BLaER1 (cell line): ENCODE measurements at regions not wholly inside any gene's neighbourhood (a gene's known extent, or its start where the extent isn't known, plus 50 kb on each side); places are given as distances from the start of the nearest gene placed in this dataset.
A peak's percentile ranks its signal among the peaks of the same experiment; 100 is the strongest.

Source experiments
- H3K27ac ChIP-seq: shearing (Covaris generic); formaldehyde crosslinking; 2 replicates; pipeline ENCODE4 v1.8.1; 2022
- H3K27me3 ChIP-seq: shearing (Covaris generic); formaldehyde crosslinking; 2 replicates; pipeline ENCODE4 v1.8.1; 2022
- H3K36me3 ChIP-seq: shearing (Covaris generic); formaldehyde crosslinking; 2 replicates; pipeline ENCODE4 v1.8.1; 2022
- H3K4me1 ChIP-seq: shearing (Covaris generic); formaldehyde crosslinking; 2 replicates; pipeline ENCODE4 v1.8.1; 2022
- H3K4me2 ChIP-seq: shearing (Covaris generic); formaldehyde crosslinking; 2 replicates; pipeline ENCODE4 v1.8.1; 2022
- H3K4me3 ChIP-seq: shearing (Covaris generic); formaldehyde crosslinking; 2 replicates; pipeline ENCODE4 v1.8.1; 2022
- H3K9ac ChIP-seq: shearing (Covaris generic); formaldehyde crosslinking; 2 replicates; pipeline ENCODE4 v1.8.1; 2022
- H3K9me3 ChIP-seq: shearing (Covaris generic); formaldehyde crosslinking; 2 replicates; pipeline ENCODE4 v1.8.1; 2022
- H4K20me1 ChIP-seq: shearing (Covaris generic); formaldehyde crosslinking; 2 replicates; pipeline ENCODE4 v1.8.1; 2022
- Cebpa-rat ChIP-seq: shearing (Covaris generic); IDR thresholded peaks from 2 replicates; pipeline ENCODE4 v1.8.1; 2022

DNA sequence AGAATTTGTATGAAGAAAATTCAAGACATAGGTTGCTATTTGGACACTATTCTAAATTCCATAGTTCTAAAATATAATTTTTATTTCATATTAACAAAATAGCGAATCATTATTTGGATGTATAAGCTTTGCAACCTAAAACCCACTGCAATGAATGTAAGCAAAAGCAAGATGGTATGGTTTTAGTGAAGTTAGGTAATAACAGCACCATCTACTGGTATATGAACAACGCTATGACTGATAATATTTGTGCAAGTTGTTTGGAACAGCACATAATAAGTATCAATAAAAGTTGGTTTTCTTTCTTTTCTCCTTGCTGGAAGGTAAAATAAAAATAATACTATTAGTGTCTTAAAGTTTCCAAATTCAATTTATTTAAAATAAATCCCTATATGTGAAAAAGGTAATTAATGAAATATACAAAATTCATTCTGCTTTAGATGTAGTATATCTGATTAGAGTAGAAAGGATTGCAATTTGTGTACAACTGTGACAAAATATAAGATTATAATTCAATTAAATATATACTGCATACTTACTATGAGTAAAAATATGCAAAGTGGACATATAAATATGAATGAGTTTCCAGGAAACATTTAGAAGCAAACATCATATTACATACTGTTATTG, 79.0 kb upstream of the LSM8 start:
- H3K36me3 ChIP-seq: no peaks in the 10 kb centered on the region
- H3K4me3 ChIP-seq: no peak overlapping the region
- no peak overlapping the region for H3K27ac ChIP-seq
- no peak for TF ChIP-seq Cebpa-rat
- H3K9ac ChIP-seq: no peak overlapping the region
- H3K27me3 ChIP-seq: no peaks in the 10 kb centered on the region
- no peaks in the 10 kb centered on the region for H3K4me1 ChIP-seq
- no peaks in the 10 kb centered on the region for H3K9me3 ChIP-seq
- H3K4me2 ChIP-seq: no peak overlapping the region
- no peaks in the 10 kb centered on the region for H4K20me1 ChIP-seq

DNA sequence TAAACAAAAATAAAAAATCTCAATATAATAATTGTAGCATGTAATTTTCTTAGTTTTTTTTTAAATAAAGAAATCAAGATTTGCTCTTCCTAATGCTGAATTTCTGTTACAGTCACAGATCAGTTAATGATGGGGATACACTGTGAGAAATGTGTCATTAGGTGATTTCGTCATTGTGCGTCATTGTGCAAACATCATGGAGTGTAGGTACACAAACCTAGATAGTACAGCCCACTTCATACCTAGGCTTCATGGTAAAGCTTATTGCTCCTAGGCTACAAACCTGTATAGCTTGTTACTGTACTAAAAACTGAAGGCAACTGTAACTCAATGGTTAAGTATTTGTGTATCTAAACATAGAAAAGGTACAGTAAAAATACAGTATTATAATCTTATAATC, 74.4 kb upstream of the LSM8 start:
- H3K9ac ChIP-seq: no peak overlapping the region
- no peak overlapping the region for H3K4me2 ChIP-seq
- no peaks in the 10 kb centered on the region for H3K4me1 ChIP-seq
- H4K20me1 ChIP-seq: no peaks in the 10 kb centered on the region
- H3K36me3 ChIP-seq: no peaks in the 10 kb centered on the region
- no peak overlapping the region for H3K27ac ChIP-seq
- no peak for TF ChIP-seq Cebpa-rat
- H3K4me3 ChIP-seq: no peak overlapping the region
- peaks cover 14% of the 10 kb centered on the region for H3K9me3 ChIP-seq
- H3K27me3 ChIP-seq: no peaks in the 10 kb centered on the region

DNA sequence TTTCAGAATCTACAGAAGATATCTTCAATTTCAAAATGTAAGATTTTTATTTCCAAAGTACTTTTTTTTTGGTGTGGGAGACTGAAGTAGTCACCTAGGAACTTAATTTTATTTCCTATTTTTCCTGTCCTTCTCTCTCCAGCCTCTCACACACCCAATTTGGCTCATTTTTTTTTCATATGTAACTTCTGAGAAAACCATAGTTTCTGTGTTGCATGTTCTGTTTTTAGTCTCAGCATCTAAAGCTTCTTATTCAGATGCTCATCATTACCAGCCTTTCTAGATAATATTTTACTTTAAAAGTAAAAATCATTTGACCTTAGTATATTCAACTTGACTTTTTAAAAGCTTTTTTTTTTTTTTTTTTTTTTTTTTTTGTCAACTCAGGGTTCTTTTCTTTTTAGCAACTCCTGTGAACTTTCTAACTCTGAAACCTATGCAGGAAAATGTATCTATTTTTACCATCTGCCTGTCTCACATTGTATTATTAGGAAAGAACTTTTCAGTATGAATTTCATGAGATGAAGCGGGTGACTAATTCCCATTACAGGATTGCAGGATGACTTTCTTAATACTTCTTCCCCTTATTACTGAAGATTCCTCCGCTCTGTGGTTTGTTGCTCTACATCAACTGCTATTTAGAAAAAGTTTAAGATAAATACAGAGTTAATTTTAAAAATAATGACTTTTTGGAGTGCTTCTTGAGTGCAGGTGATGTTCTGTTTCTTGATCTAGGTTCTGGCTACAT, 73.6 kb upstream of the LSM8 start:
- Histone ChIP-seq H4K20me1 (no peaks in the 10 kb centered on the region), H3K4me2 (no peak overlapping the region), H3K27ac (no peak overlapping the region), H3K27me3 (no peaks in the 10 kb centered on the region), H3K9ac (no peak overlapping the region), H3K4me3 (no peak overlapping the region), H3K4me1 (no peaks in the 10 kb centered on the region), H3K9me3 (peaks cover 21% of the 10 kb centered on the region), H3K36me3 (no peaks in the 10 kb centered on the region)
- no peak for TF ChIP-seq Cebpa-rat

DNA sequence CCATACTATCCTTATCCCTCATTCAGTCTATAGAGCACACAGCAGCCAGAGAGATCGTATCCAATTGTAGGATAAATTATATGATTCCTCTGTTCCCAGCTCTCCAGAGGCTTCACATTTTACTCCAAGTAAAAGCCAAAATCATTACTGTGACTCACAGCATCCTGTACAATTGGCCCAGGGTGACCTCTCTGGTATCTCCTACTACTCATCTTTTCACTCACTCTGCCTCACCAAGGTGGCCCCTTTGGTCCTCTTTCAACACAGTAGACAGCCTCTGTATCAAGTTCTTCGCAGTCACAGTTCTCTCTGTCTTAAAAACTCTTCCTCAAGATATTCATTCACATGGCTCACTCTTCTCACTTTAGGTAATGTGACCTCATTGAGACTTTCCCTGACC, 72.6 kb upstream of the LSM8 start:
- no peak overlapping the region for H3K4me2 ChIP-seq
- H3K4me1 ChIP-seq: no peaks in the 10 kb centered on the region
- no peak overlapping the region for H3K27ac ChIP-seq
- no peak for TF ChIP-seq Cebpa-rat
- no peaks in the 10 kb centered on the region for H4K20me1 ChIP-seq
- peaks cover 30% of the 10 kb centered on the region for H3K9me3 ChIP-seq
- no peak overlapping the region for H3K4me3 ChIP-seq
- H3K36me3 ChIP-seq: no peaks in the 10 kb centered on the region
- no peak overlapping the region for H3K9ac ChIP-seq
- H3K27me3 ChIP-seq: no peaks in the 10 kb centered on the region

DNA sequence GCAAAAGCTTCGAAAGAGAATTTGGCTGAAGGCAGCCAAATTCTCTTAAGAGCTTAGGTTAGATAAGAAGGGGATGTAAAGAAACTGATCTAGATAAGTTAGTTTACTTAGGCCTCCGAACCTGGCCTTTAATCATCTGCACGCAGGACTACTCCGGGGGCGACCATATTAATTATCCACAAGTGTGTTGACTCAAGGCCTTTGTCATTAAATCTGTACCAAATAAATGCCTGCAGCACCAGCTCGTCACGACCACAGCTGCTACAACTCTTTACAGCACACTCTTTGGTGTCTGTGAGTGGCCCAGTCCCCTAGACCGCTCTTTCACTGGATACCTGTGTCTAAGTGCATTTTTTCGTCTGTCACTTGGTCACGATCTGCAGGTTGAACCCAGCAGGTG, 69.8 kb upstream of the LSM8 start:
- peaks cover 48% of the 10 kb centered on the region for H3K9me3 ChIP-seq
- no peaks in the 10 kb centered on the region for H4K20me1 ChIP-seq
- H3K27me3 ChIP-seq: no peaks in the 10 kb centered on the region
- no peaks in the 10 kb centered on the region for H3K4me1 ChIP-seq
- TF ChIP-seq Cebpa-rat: no peak
- no peak overlapping the region for H3K9ac ChIP-seq
- no peak overlapping the region for H3K4me3 ChIP-seq
- H3K4me2 ChIP-seq: no peak overlapping the region
- H3K36me3 ChIP-seq: no peaks in the 10 kb centered on the region
- no peak overlapping the region for H3K27ac ChIP-seq

DNA sequence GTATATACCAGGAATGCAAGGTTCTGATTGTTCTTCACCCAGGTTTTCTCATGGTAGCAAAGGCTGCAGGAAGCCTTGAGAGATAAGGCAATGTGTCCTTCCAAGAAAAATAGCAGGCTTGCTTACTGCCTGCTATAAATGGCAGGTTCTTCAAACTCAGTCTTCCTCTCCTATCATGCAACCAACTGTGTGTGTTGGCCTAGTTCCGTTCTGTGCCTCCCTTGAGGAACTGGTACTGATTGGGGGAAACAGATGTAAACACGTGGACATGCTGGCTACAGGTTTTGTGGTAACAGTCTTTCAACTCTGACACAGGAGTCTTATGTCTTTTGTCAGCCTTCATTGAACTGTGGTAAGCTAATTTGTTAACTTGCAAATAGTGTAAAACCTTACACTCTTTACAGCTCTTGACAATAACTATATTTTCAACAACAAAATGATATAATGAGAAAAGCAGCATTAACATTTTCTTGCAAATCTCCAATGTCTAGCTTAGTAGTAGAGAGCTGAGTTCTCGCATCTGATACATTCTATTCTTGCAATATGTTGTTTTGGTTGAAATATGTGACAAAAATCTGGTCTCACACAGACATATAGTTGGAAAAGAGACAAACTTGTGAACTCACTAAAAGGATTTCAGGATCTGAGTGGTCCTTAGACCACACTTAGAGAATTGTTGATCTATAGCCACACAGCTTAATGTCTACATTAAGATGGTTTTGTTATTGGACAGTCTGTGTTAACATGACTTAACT, 54.7 kb upstream of the LSM8 start:
- TF ChIP-seq Cebpa-rat: no peak

DNA sequence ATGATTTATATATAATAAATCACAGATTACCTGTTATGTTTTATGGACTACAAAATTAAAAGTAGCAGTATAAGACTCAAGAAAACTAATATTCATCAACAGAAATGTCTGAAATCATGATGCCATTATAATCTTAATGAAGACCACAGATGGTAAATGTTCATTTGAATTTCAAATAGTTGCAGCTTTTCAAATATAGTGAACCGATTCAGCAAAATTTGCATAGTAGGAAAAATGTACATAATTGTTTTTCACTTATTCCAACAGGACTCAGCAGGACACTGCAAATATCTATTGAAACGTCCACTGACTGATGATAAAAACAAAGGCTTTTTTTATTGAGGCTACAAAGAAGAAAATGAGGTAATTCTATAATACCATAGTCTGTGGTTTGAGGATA, 51.2 kb upstream of the LSM8 start:
- peaks cover 13% of the 10 kb centered on the region for H3K9me3 ChIP-seq
- H3K36me3 ChIP-seq: no peaks in the 10 kb centered on the region
- no peak overlapping the region for H3K27ac ChIP-seq
- H4K20me1 ChIP-seq: no peaks in the 10 kb centered on the region
- H3K27me3 ChIP-seq: no peaks in the 10 kb centered on the region
- H3K9ac ChIP-seq: no peak overlapping the region
- no peak overlapping the region for H3K4me3 ChIP-seq
- H3K4me2 ChIP-seq: no peak overlapping the region
- peaks cover 13% of the 10 kb centered on the region for H3K4me1 ChIP-seq
- no peak for TF ChIP-seq Cebpa-rat

More for the DNA sequence above, 54.7 kb upstream of the LSM8 start:
- H3K4me2 ChIP-seq: peak overlapping the region; percentile 30
- H3K36me3 ChIP-seq: no peaks in the 10 kb centered on the region
- no peaks in the 10 kb centered on the region for H3K27me3 ChIP-seq
- no peaks in the 10 kb centered on the region for H4K20me1 ChIP-seq
- no peak overlapping the region for H3K27ac ChIP-seq
- H3K4me3 ChIP-seq: no peak overlapping the region
- peaks cover 13% of the 10 kb centered on the region for H3K4me1 ChIP-seq
- peaks cover 7% of the 10 kb centered on the region for H3K9me3 ChIP-seq
- no peak overlapping the region for H3K9ac ChIP-seq
